ENCODE measurements at regions not wholly inside any gene's neighbourhood (a gene's known extent, or its start where the extent isn't known, plus 50 kb on each side); places are given as distances from the start of the nearest gene placed in this dataset.
"Not testable (repeated sequence)": the region's sequence is repeated elsewhere in the genome, so short reads cannot be mapped to it uniquely, and the experiment has no call there.

DNA sequence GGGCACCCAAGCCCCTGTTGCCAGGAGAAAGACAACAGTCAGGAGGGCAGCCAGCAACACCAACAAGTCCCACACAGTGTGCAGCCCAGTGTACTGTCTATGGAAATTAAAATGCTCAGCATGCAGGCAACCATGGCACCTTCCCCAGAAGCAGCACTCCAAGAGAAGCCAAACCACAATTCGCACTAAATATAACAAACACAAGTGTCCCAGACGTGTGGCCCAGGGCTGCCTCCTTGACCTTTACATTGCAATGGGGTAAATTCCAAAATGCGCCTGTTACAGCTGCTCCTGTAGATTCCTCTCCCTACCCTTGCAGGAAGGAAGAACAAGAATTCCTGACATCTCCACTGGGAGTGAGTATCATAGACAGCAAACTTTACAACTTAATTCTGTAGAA, 292.8 kb upstream of the USP9Y start:
- H3K4me3 Mint-ChIP-seq, result no peak overlapping the region
- H3K27ac Mint-ChIP-seq, result no peak overlapping the region
- peaks cover 19% of the 10 kb centered on the region for H3K4me1 Mint-ChIP-seq
- no peaks in the 10 kb centered on the region for H3K27me3 Mint-ChIP-seq
- H3K9me3 Mint-ChIP-seq, result peaks cover 0 to 8% of the 10 kb centered on the region in 2 donors
- ATAC-seq (no peak), DNase-seq (no peak)

DNA sequence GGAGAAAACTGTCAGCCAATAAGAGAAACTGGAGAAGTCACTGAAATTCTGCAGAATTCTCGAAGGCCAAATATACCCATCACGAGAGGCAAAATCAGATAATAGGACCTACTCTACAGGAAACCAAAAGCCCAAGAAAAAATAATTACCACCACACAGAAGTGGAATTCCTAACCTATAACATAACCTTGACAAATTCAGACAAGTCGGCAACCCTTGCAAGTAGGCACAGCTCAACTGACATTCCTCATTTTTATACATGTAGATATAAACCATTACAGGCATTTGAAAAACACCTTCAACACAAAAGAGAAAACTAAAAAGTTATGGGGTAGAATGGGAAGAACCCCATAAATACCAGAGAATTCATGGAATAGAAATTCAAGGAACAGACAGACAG, 290.3 kb upstream of the USP9Y start:
- H3K9me3 Mint-ChIP-seq, result peaks cover 0 to 5% of the 10 kb centered on the region in 2 donors
- no peaks in the 10 kb centered on the region for H3K27me3 Mint-ChIP-seq
- H3K27ac Mint-ChIP-seq, result no peak overlapping the region
- DNase-seq (no peak), ATAC-seq (no peak)
- no peak overlapping the region for H3K4me3 Mint-ChIP-seq
- H3K4me1 Mint-ChIP-seq, result peaks cover 29% of the 10 kb centered on the region

DNA sequence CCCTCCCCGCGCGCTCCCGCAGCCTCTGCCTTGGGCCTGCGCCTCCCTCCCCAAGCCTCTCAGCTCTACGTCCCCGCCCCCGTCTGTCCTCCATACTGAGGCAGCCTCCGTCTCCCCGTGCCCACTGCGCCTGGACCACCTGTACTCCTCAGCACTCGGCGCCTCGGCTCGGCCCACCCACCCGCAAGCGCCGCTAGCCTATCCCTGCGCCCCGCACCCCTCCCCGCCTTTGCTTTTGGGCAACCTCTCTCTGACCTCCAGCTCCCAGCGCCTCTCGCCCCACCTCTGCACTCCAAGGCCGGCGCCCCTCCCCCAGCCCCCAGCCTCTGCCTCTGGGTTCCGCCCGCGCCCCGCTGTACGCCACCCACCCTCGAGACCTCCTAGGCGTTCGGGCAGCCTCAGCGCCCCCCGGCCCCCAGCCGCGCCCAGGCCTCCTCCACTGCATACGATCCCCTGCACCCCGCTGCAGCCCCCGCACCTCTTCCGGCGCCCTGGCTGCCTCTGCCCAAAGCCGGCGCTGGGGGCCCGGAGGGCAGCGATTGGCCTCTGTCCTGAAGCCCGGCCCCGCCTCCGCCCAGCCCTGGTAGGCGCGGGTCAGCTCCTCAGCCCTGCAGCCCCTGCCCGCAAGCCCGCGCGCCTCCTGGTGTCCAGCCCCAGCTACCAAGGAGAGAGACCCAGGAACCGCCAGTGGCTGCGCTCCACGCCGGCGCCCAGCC, 279.8 kb upstream of the USP9Y start:
- no peak for DNase-seq
- ATAC-seq, result peak; percentile 54
- H3K27ac Mint-ChIP-seq, result no peak overlapping the region
- peak overlapping the region; percentile 62 to 67 for H3K4me3 Mint-ChIP-seq
- peaks cover 7% of the 10 kb centered on the region for H3K27me3 Mint-ChIP-seq
- no peaks in the 10 kb centered on the region for H3K9me3 Mint-ChIP-seq
- peaks cover 10% of the 10 kb centered on the region for H3K4me1 Mint-ChIP-seq

DNA sequence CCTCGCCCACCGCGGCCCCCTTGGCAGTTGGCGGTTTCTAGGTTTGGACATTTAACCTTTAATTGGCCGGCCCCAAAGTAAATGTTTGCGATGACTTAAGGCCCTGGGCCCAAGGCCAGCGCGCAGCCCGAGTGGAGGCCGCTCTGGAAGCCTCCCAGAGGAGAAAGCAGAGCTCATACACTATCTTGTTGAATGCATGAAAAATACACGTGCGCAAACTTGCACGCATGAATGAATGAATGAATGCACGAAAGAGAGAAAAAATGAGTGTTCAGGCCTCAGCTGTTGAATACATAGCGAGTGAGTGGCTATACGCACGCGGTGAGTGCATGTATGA, 279.3 kb upstream of the USP9Y start:
- Mint-ChIP-seq H3K27ac (no peak overlapping the region), H3K9me3 (no peaks in the 10 kb centered on the region), H3K4me3 (peak overlapping the region in 1 of 2 donors; percentile 67), H3K27me3 (peaks cover 7% of the 10 kb centered on the region), H3K4me1 (peaks cover 7% of the 10 kb centered on the region)
- no peak for ATAC-seq
- DNase-seq, result no peak

DNA sequence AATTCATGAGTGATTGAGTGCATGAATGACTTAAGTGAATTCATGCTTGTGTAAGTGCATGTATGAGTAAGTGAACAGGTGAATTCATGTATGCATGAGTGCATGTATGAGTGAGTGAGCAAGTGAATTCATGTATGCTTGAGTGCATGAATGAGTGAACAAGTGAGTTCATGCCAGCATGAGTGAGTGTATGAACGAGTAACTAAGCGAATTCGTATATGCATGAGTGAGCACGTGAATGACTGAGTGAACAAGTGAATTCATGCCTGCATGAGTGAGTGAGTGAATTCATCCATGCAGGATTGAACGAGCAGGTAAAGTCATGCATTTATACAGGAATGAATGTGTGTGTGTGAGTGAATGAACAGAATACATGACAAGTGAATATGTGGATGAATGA, 278.5 kb upstream of the USP9Y start:
- Mint-ChIP-seq H3K27ac (no peak overlapping the region), H3K27me3 (peaks cover 7% of the 10 kb centered on the region)

DNA sequence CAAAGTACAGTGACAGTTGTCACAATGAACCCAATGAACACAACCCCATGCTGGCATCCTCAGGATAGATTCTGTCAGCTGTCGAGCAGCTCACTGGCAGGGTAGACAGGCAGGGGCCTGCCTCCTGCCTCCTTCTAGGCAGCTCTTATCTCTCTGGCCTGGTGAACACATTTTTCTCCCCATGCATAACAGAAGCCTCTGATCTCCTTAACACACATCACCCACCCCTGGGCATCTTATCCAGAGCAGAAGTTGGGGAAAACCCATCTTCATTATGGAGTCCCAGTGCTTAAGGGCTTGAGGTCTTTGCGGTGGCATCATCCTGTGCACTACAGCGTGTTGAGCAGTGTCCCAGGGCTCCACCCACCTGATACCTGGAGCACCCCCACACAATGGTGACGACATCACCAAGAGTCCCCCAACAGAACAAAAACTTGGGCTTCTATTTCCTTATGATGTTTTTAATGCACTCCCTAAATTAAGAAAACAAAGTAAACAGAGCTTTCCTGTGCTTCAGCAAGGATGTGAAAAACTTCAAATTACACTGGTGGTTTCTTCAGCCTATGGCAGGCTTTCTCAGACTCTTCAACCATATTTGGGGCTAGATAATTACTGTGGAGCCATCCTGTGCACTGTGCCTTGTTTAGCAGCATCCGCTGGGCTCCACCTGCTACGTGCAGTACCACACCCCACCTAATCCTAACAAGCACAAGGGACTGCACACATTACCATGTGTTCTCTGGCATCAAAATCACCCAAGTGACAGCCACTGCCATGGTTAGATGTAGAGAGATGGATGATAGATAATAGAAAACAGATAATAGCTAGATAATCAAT, 277.4 kb upstream of the USP9Y start:
- H3K27me3 Mint-ChIP-seq, result peaks cover 7% of the 10 kb centered on the region
- peak; percentile 63 for ATAC-seq
- no peak for DNase-seq
- H3K9me3 Mint-ChIP-seq, result no peaks in the 10 kb centered on the region
- no peak overlapping the region for H3K27ac Mint-ChIP-seq
- H3K4me3 Mint-ChIP-seq, result no peak overlapping the region
- H3K4me1 Mint-ChIP-seq, result peaks cover 6% of the 10 kb centered on the region

More for the DNA sequence above, 278.5 kb upstream of the USP9Y start:
- DNase-seq, result no peak
- Mint-ChIP-seq H3K4me3 (no peak overlapping the region), H3K4me1 (peaks cover 6% of the 10 kb centered on the region), H3K9me3 (no peaks in the 10 kb centered on the region)
- no peak for ATAC-seq

DNA sequence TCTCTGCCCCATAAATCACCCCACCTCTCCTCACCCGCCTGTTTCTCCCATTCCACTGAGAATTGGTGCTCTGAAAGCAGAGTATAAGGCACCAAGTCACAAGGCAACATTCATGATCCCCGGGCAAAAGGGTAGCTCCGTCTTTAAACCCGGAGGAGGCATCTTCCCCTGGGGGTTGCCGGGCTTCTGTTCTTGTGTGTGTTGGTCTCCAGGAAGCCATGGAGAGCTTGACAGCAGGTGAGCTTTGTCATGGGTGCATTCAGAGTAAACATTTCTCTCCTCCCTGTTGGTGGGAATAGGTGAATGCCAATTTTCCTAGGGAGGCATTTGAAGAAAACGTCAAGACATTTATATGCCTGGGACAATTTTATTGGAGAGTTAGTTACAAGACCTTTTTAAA, 275.5 kb upstream of the USP9Y start:
- H3K27ac Mint-ChIP-seq, result no peak overlapping the region
- ATAC-seq, result no peak
- H3K27me3 Mint-ChIP-seq, result peaks cover 7% of the 10 kb centered on the region
- DNase-seq, result no peak
- peaks cover 6% of the 10 kb centered on the region for H3K4me1 Mint-ChIP-seq
- no peak overlapping the region for H3K4me3 Mint-ChIP-seq
- no peaks in the 10 kb centered on the region for H3K9me3 Mint-ChIP-seq

DNA sequence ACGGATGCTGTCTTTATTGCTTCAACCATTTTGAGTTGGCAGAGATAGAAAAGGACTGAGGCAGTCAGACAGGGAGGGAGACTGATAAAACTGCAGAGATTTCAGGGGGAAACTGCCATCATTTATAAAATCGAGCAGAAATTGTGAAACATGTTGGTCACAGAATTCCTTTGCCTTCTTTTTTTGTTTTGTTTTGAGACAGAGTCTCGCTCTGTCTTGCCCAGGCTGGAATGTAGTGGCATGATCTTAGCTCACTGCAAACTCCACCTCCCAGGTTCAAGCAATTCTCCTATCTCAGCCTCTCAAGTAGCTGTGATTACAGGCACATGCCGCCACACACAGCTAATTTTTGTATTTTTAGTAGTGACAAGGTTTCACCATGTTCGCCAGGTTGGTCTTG, 273.7 kb upstream of the USP9Y start:
- Mint-ChIP-seq H3K4me1 (peaks cover 6% of the 10 kb centered on the region), H3K9me3 (no peaks in the 10 kb centered on the region), H3K27me3 (peaks cover under 1% of the 10 kb centered on the region), H3K27ac (no peak overlapping the region), H3K4me3 (no peak overlapping the region)
- ATAC-seq (no peak), DNase-seq (no peak)

DNA sequence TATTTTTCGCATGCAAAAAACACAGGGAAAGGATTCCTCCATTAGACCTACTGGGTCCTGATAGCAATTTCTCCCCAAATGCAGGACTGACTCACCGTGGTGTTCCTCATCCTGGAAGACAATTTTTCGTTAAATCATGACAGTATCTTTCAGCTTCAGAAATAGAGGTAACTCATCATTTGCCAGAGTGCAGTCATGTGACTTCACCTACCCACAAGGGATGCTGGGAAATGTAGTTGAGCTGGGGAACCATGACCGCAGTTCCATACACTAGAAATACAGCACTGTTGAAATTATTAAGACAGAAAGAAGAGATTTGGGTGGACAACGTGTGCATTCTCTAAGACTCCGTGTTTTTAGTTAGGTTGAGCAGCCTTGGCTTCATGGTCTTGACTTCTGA, 269.5 kb upstream of the USP9Y start:
- H3K27ac Mint-ChIP-seq, result no peak overlapping the region
- no peak overlapping the region for H3K4me3 Mint-ChIP-seq
- no peak for ATAC-seq
- H3K27me3 Mint-ChIP-seq, result no peaks in the 10 kb centered on the region
- H3K4me1 Mint-ChIP-seq, result no peaks in the 10 kb centered on the region
- no peaks in the 10 kb centered on the region for H3K9me3 Mint-ChIP-seq
- no peak for DNase-seq

DNA sequence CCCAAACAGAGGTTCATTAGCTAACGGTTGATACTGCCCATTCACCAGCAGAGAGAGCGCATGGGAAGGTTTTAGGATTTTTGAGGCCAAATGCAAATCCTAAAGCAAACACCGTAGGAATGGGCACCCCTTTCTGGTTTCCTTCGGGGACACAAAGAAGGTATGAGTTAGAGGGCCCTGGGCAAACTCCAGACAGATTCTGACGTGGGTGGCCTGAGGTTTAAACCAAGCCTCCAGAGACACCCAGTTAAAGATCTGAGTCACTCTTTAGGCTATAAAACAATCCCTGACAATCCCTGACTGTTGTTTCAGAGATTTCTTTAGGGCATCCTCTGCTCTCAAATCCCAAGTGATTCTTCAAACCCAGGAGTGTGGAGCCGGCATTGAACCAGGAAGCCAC, 262.2 kb upstream of the USP9Y start:
- H3K27ac Mint-ChIP-seq, H3K27me3 Mint-ChIP-seq, H3K4me3 Mint-ChIP-seq, DNase-seq, H3K4me1 Mint-ChIP-seq, ATAC-seq: not testable (repeated sequence)
- H3K9me3 Mint-ChIP-seq, result peaks cover 10 to 11% of the 10 kb centered on the region in 2 donors

DNA sequence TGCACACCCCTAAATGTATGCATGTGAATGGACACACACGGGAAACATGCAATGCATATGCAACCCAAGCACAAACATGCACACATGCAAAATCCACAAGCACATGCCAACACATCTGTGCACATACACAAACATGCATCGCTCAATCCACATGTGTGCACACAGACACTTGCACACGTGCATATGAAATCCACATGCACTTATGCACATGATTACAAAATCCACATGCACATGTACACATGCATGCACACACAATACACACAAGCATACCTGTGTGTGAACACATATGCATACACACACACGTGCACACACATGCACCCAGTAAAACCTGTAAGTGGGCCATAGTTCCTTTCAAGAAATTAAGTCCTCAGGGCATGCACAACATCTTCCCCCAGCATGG, 256.8 kb upstream of the USP9Y start:
- Mint-ChIP-seq H3K27ac (no peak overlapping the region), H3K4me1 (no peaks in the 10 kb centered on the region)

DNA sequence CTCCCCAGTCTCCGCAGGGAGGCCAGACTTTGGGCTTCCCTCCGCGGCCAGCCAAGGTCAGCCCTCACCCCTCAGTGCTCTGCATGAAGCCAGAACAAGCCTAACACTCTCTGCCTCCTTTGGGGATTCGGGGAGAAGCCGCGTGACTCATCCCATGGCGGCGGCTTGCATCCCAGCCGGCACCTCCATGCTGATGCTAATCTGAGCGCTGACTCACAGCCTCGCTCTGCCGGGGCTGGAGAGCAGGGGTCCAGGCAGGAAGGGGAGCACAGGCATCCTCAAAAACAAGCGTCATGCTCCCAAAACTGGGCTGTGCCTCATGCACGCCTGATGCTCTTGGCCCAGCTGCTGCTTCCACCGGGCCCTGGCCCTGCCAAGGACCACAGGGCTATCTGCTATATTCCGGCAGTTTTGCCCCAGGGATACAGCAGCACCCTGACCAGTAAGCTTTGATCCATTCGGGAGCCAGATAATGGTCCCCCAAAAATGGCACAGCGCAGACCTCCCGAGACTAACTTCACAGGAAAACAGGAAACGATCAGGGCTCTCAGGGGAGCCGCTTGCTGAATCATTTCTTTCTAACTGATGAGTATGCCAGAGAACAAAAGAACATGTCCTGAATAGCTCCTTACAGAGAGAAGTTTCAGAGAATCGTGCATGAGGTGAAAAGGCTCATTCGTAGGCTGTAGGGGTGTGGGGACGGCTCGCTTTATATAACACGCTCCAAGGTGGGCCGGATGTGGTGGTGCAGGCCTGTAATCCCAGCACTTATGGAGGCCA, 254.4 kb upstream of the USP9Y start:
- not testable (repeated sequence) for H3K4me1 Mint-ChIP-seq, DNase-seq, H3K4me3 Mint-ChIP-seq, ATAC-seq, H3K27me3 Mint-ChIP-seq
- H3K27ac Mint-ChIP-seq, result peak overlapping the region in 1 of 2 donors; percentile 90
- H3K9me3 Mint-ChIP-seq, result peaks cover 10 to 16% of the 10 kb centered on the region in 2 donors

More for the DNA sequence above, 256.8 kb upstream of the USP9Y start:
- H3K27me3 Mint-ChIP-seq, result no peaks in the 10 kb centered on the region
- ATAC-seq, result no peak
- peaks cover 10 to 11% of the 10 kb centered on the region in 2 donors for H3K9me3 Mint-ChIP-seq
- DNase-seq, result no peak
- no peak overlapping the region for H3K4me3 Mint-ChIP-seq

DNA sequence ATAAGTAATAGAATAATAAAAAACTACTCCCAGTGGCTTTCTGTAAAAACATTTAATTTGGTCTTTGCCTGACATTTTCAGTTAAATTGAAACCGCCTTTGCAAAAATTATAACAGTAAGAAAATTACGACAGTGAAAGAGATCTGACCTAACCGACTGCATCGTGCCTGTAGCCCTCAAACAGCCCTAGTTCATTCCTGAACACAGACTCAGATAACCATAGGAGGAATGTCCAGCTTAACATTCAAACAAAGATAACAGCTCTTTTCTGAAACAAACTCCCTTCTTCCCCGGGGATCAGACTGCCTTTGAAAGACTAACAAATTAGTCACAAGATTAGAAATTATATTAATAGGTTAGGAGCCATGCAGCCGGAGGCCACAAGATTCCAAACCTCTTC, 252.5 kb upstream of the USP9Y start:
- peaks cover 7 to 13% of the 10 kb centered on the region in 2 donors for H3K9me3 Mint-ChIP-seq
- H3K27ac Mint-ChIP-seq, H3K4me1 Mint-ChIP-seq, H3K4me3 Mint-ChIP-seq, DNase-seq, ATAC-seq, H3K27me3 Mint-ChIP-seq: not testable (repeated sequence)

DNA sequence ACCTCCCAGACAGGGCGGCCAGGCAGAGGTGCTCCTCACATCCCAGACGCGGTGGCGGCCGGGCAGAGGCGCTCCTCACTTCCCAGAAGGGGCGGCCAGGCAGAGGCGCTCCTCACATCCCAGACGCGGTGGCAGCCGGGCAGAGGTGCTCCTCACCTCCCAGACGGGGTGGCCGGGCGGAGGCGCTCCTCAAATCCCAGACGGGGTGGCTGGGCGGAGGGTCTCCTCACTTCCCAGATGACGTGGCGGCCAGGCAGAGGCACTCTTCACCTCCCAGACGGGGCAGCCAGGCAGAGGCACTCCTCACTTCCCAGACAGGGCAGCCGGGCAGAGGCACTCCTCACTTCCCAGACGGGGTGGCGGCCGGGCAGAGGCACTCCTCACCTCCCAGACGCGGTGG, 247.7 kb upstream of the USP9Y start:
- peaks cover 7 to 13% of the 10 kb centered on the region in 2 donors for H3K9me3 Mint-ChIP-seq
- H3K4me3 Mint-ChIP-seq, H3K27ac Mint-ChIP-seq, DNase-seq, ATAC-seq, H3K4me1 Mint-ChIP-seq, H3K27me3 Mint-ChIP-seq: not testable (repeated sequence)

DNA sequence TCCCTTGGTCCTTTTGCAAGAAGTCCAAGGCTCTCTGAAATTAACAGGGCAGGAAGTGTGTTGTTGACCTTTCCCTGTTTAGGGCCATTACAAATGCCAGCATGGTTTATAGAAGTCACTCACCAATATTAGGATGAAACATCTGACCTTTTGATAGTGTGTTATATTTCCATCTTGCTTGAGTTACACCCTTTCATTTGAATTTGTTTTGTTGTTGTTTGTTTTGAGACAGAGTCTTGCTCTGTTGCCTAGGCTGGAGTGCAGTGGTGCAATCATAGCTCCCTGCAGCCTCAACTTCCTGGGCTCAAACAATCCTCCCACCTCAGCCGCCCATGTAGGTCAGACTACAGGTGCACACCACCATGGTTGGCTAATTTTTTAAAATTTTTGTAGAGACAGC, 241.1 kb upstream of the USP9Y start:
- Mint-ChIP-seq H3K4me3 (no peak overlapping the region), H3K4me1 (no peaks in the 10 kb centered on the region), H3K9me3 (no peaks in the 10 kb centered on the region), H3K27me3 (no peaks in the 10 kb centered on the region), H3K27ac (no peak overlapping the region)
- no peak for ATAC-seq
- DNase-seq, result no peak

DNA sequence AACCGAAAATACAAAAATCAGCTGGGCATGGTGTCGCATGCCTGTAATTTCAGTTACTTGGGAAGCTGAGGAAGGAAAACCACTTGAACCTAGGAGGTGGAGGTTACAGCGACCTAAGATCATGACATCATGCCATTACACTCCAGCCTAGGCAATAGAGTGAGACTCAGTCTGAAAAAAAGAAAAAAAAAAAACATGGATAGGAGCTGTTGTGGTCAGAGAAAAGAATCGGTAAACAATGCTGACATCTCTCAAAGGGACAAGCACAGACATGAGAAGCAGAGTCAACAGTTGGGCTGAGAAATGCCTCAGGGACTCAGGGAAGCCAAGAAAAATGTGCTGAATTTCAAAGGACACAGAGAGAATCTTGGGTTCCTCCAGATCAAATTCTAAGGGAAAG, 236.9 kb upstream of the USP9Y start:
- Mint-ChIP-seq H3K9me3 (peaks cover 5 to 17% of the 10 kb centered on the region in 2 donors), H3K4me3 (no peak overlapping the region), H3K4me1 (peaks cover 4% of the 10 kb centered on the region), H3K27me3 (no peaks in the 10 kb centered on the region), H3K27ac (no peak overlapping the region)
- DNase-seq, result no peak
- no peak for ATAC-seq
